Astrocyte of the spinal cord (primary cell): ENCODE measurements at regions not wholly inside any gene's neighbourhood (a gene's known extent, or its start where the extent isn't known, plus 50 kb on each side); places are given as distances from the start of the nearest gene placed in this dataset.

ENCODE experiments used
- DNase-seq: peaks from one replicate; pipeline ENCODE4 v3.0.0; 2011; ENCODE audit warnings: low read depth, low spot score
- H3K4me3 ChIP-seq: 2 replicates; pipeline ENCODE4 v1.5.1; 2011; ENCODE audit warnings: low read depth, mild to moderate bottlenecking, low read length, moderate library complexity
- in situ Hi-C: cut with HindIII; loops from 2 replicates; pipeline ENCODE4 v1.10.0; 2017; ENCODE audit warnings: low sequenced_read_pairs
- TF ChIP-seq, protein P1 (sequence below): IDR thresholded peaks from 2 replicates; pipeline ENCODE4 v1.5.1; 2012; ENCODE audit warnings: low read depth, mild to moderate bottlenecking, low read length, inconsistent platforms

DNA sequence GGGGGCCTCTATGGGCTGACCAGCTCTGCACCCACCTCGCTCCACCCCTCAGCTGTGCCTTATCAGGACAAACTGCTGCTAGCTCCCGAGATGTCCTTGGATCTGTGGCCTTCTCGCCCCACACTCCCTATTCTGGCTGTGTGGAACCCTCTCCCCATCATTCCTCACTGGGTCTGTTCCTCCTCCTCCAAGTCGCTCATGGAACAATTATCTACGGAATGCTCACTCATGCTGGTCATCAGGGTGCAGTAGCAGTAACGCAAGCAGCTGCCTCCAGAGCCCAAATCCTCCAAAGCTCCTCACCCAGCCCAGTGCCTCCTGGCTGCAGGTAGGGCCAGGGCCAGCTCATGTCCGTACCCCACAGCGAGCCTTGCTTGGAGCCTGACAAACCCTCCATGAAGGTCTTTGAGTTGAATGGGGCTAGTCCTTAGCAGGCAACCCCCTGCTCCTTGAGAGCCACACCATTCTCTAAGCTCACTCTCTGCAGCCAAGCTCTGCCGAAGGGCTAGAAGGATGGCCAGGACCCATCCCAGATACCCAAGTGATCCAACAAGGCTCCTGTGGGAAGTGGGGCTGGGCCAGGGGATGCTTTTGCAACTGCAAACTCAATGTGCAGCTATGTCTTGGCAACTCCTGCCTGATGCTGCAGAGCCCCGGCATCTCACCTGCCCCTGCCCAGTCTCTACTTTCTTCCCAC is 977.8 kb downstream of the TBC1D22A start:
- in situ Hi-C loops: no loop called here
- TF ChIP-seq, protein P1, sequence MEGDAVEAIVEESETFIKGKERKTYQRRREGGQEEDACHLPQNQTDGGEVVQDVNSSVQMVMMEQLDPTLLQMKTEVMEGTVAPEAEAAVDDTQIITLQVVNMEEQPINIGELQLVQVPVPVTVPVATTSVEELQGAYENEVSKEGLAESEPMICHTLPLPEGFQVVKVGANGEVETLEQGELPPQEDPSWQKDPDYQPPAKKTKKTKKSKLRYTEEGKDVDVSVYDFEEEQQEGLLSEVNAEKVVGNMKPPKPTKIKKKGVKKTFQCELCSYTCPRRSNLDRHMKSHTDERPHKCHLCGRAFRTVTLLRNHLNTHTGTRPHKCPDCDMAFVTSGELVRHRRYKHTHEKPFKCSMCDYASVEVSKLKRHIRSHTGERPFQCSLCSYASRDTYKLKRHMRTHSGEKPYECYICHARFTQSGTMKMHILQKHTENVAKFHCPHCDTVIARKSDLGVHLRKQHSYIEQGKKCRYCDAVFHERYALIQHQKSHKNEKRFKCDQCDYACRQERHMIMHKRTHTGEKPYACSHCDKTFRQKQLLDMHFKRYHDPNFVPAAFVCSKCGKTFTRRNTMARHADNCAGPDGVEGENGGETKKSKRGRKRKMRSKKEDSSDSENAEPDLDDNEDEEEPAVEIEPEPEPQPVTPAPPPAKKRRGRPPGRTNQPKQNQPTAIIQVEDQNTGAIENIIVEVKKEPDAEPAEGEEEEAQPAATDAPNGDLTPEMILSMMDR: no peak
- DNase-seq: no peak
- H3K4me3 ChIP-seq: no peak overlapping the region

DNA sequence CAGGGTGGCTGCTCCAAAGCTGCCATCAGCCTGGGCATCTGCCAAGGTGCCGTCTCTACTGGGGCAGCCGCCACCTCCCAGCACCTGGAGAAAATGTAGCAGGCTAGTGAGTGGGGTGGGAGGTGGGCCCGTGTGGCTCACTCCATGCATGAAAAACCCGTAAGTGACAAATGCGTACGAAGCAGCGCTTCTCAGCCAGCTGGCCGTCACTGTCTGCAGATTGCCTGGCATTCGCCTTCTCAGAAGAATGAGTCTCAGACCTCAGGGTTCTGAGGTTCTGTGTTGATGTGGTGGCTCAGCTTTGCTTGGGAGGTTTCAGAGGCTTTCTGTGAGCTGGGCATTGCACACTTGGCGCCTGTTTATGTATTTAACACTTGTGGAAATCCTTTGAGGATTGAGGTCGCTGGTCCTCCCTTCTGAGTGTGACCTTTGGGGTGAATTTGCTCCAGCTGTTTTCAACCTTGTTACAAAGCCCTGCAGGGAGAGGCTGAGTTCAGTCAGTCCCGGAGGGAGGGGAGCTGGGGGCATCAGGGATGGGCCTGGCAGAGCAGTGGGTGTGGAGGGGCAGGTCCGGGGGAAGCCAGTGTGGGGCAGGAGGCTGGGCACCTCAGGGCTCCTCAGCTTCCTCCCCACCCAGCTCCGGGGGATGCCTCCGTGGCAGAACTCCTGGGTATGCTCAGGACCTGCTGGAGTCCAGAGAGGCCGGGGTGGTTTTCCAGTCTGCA is 977.0 kb downstream of the TBC1D22A start:
- in situ Hi-C loops: no loop called here
- H3K4me3 ChIP-seq: no peak overlapping the region
- TF ChIP-seq, protein P1: no peak
- no peak for DNase-seq

- in situ Hi-C loops: no loop called here
- TF ChIP-seq, protein P1: no peak
- no peak overlapping the region for H3K4me3 ChIP-seq
- DNase-seq: no peak
Measured at GRCh38 chr22:47738472-47739013, 976.1 kb downstream of the TBC1D22A start.

DNA sequence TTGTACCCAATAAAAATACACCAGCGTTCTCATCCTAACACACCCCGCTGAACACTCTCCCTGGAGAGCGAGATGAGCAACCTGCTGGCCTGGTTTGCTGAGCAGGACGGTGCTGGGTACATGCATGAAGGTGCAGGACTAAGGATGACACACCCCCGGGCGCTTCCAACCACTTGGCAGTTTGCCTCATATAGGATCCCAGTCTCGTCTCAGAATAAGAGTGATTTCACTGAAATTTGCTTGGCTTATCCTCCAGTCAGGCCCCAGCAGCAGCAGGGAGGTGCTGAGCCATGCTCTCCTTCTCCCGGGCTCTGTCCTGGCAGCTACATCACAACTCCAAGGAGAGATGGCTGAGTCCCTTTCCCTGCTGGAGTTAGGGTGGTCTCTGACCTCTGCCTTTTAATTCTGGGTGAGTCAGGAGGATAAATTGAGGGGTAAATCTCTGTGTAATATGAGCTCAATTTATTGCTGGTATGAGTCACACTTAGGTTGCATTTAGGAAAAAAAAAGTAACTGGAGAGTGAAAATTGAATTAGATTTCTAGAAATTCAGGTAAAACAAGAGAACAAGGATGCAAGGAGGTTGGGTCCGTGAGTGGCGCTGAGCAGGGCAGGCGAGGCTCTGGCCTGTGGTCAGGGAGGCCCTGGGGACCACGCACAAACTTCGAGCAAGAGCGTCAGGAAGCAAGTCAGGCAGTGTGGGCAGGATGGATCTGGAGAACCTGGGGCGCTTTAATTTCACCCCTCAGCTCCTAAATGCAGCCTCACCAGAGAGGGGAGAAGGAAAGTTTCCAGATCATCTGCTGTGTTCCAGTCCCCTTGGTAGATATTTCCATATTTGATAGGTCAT is 974.0 kb downstream of the TBC1D22A start:
- TF ChIP-seq, protein P1: no peak
- no peak for DNase-seq
- H3K4me3 ChIP-seq: no peak overlapping the region
- in situ Hi-C loops: no loop called here

- in situ Hi-C loops: no loop called here
- TF ChIP-seq, protein P1: no peak
- no peak for DNase-seq
Measured at GRCh38 chr22:47734511-47734910, 972.1 kb downstream of the TBC1D22A start.

DNA sequence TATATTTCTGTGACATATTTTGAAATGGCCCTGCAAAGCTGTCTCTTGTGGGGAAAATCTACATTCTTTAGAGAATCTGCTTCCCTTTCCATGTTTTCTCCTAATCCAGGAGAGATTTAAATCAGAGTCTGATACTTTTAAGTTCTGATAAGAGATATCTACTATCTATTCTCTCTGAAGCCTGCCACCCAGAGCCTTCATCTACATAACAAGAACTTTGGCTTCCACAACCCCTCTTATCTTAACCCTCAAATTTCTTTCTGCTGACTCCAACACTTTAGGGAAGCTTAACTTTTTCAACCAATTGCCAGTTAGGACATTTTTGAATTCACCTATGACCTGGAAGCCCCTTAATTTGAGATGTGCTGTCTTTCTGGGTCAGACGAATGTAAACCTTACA is 965.2 kb downstream of the TBC1D22A start:
- TF ChIP-seq, protein P1: no peak
- DNase-seq: no peak
- in situ Hi-C loops: no loop called here
- no peak overlapping the region for H3K4me3 ChIP-seq

More at GRCh38 chr22:47734511-47734910, 972.1 kb downstream of the TBC1D22A start:
- no peak overlapping the region for H3K4me3 ChIP-seq
